ENCODE measurements at regions not wholly inside any gene's neighbourhood (a gene's known extent, or its start where the extent isn't known, plus 50 kb on each side); places are given as distances from the start of the nearest gene placed in this dataset.

GRCh38 chr9:12510551-12510950, 182.6 kb upstream of the TYRP1 start:
- no peaks in the 10 kb centered on the region for H3K9me2 ChIP-seq (replicated peaks; ENCODE audit: insufficient read depth, low read length)
- no peak overlapping the region for H2AFZ ChIP-seq (ENCODE audit: low read length)
- H3K4me2 ChIP-seq (ENCODE audit: low read depth, low read length), result no peak overlapping the region
- H4K20me1 ChIP-seq (ENCODE audit: insufficient read depth, low read length), result no peaks in the 10 kb centered on the region
- no peaks in the 10 kb centered on the region for H3K27me3 ChIP-seq (replicated peaks; ENCODE audit: insufficient read depth, low read length)
- no peak overlapping the region for H3K4me3 ChIP-seq (ENCODE audit: low read length)
- no peaks in the 10 kb centered on the region for H3K36me3 ChIP-seq (replicated peaks; ENCODE audit: insufficient read depth, low read length)
- TF ChIP-seq CTCF (IDR thresholded peaks at IDR 0.05; ENCODE audit: low read length), result no peak
- TF ChIP-seq EZH2phosphoT487 (IDR thresholded peaks at IDR 0.05; ENCODE audit: low read length), result no peak
- TF ChIP-seq EZH2 (optimal IDR thresholded peaks at IDR 0.05; ENCODE audit: low read depth, low read length), result no peak
- no peak overlapping the region for H3K27ac ChIP-seq (ENCODE audit: low read length)
- H3K9ac ChIP-seq (ENCODE audit: low read length), result no peak overlapping the region
- H3F3A ChIP-seq (ENCODE audit: insufficient read depth, low read length), result no peaks in the 10 kb centered on the region
- no peaks in the 10 kb centered on the region for H3K79me2 ChIP-seq (ENCODE audit: low read length)
- DNase-seq, result no peak
- H3K9me3 ChIP-seq (replicated peaks; ENCODE audit: insufficient read depth, low read length), result no peaks in the 10 kb centered on the region
- no peaks in the 10 kb centered on the region for H3K4me1 ChIP-seq (ENCODE audit: low read length)

- H3K36me3 ChIP-seq (replicated peaks; ENCODE audit: insufficient read depth, low read length), result no peaks in the 10 kb centered on the region
- no peak overlapping the region for H3K9ac ChIP-seq (ENCODE audit: low read length)
Observed at GRCh38 chr9:12511726-12512125, 181.5 kb upstream of the TYRP1 start.

GRCh38 chr9:12516031-12516430, 177.2 kb upstream of the TYRP1 start:
- Histone ChIP-seq H3K9ac (ENCODE audit: low read length) (no peak overlapping the region), H3K4me1 (ENCODE audit: low read length) (no peaks in the 10 kb centered on the region), H3K27ac (ENCODE audit: low read length) (no peak overlapping the region), H3K4me2 (ENCODE audit: low read depth, low read length) (no peak overlapping the region), H3K27me3 (replicated peaks; ENCODE audit: insufficient read depth, low read length) (no peaks in the 10 kb centered on the region), H3K79me2 (ENCODE audit: low read length) (no peaks in the 10 kb centered on the region), H2AFZ (ENCODE audit: low read length) (no peak overlapping the region), H3K36me3 (replicated peaks; ENCODE audit: insufficient read depth, low read length) (no peaks in the 10 kb centered on the region), H3K9me3 (replicated peaks; ENCODE audit: insufficient read depth, low read length) (no peaks in the 10 kb centered on the region), H3F3A (ENCODE audit: insufficient read depth, low read length) (no peaks in the 10 kb centered on the region), H3K4me3 (ENCODE audit: low read length) (no peak overlapping the region), H3K9me2 (replicated peaks; ENCODE audit: insufficient read depth, low read length) (no peaks in the 10 kb centered on the region), H4K20me1 (ENCODE audit: insufficient read depth, low read length) (no peaks in the 10 kb centered on the region)
- TF ChIP-seq CTCF (IDR thresholded peaks at IDR 0.05; ENCODE audit: low read length), result no peak
- no peak for TF ChIP-seq EZH2phosphoT487 (IDR thresholded peaks at IDR 0.05; ENCODE audit: low read length)
- no peak for TF ChIP-seq EZH2 (optimal IDR thresholded peaks at IDR 0.05; ENCODE audit: low read depth, low read length)
- no peak for DNase-seq

More at GRCh38 chr9:12511726-12512125, 181.5 kb upstream of the TYRP1 start:
- Histone ChIP-seq H3K79me2 (ENCODE audit: low read length) (no peaks in the 10 kb centered on the region), H3K9me3 (replicated peaks; ENCODE audit: insufficient read depth, low read length) (no peaks in the 10 kb centered on the region), H3K27me3 (replicated peaks; ENCODE audit: insufficient read depth, low read length) (no peaks in the 10 kb centered on the region), H4K20me1 (ENCODE audit: insufficient read depth, low read length) (no peaks in the 10 kb centered on the region), H3F3A (ENCODE audit: insufficient read depth, low read length) (no peaks in the 10 kb centered on the region), H3K4me1 (ENCODE audit: low read length) (no peaks in the 10 kb centered on the region), H3K4me3 (ENCODE audit: low read length) (no peak overlapping the region), H3K9me2 (replicated peaks; ENCODE audit: insufficient read depth, low read length) (no peaks in the 10 kb centered on the region), H2AFZ (ENCODE audit: low read length) (no peak overlapping the region), H3K27ac (ENCODE audit: low read length) (no peak overlapping the region), H3K4me2 (ENCODE audit: low read depth, low read length) (no peak overlapping the region)
- DNase-seq, result no peak
- TF ChIP-seq EZH2phosphoT487 (IDR thresholded peaks at IDR 0.05; ENCODE audit: low read length) (no peak), CTCF (IDR thresholded peaks at IDR 0.05; ENCODE audit: low read length) (no peak), EZH2 (optimal IDR thresholded peaks at IDR 0.05; ENCODE audit: low read depth, low read length) (no peak)

All from MM.1S (cell line).